Epithelial cell of esophagus (primary cell): ENCODE measurements at regions not wholly inside any gene's neighbourhood (a gene's known extent, or its start where the extent isn't known, plus 50 kb on each side); places are given as distances from the start of the nearest gene placed in this dataset.

Source experiments
- DNase-seq: peaks from one replicate; pipeline ENCODE4 v3.0.0; 2010; ENCODE audit warnings: low read depth
- H3K4me3 ChIP-seq: 2 replicates; pipeline ENCODE4 v1.5.1; 2011; ENCODE audit warnings: mild to moderate bottlenecking, low read length, control low read depth
- TF ChIP-seq, protein P1 (sequence below): IDR thresholded peaks from 2 replicates; pipeline ENCODE4 v1.5.1; 2011; ENCODE audit warnings: low read depth, mild to moderate bottlenecking, low read length, control low read depth, inconsistent platforms; ENCODE audit not compliant: insufficient read depth; ENCODE audit errors: missing control alignments

- TF ChIP-seq, protein P1, sequence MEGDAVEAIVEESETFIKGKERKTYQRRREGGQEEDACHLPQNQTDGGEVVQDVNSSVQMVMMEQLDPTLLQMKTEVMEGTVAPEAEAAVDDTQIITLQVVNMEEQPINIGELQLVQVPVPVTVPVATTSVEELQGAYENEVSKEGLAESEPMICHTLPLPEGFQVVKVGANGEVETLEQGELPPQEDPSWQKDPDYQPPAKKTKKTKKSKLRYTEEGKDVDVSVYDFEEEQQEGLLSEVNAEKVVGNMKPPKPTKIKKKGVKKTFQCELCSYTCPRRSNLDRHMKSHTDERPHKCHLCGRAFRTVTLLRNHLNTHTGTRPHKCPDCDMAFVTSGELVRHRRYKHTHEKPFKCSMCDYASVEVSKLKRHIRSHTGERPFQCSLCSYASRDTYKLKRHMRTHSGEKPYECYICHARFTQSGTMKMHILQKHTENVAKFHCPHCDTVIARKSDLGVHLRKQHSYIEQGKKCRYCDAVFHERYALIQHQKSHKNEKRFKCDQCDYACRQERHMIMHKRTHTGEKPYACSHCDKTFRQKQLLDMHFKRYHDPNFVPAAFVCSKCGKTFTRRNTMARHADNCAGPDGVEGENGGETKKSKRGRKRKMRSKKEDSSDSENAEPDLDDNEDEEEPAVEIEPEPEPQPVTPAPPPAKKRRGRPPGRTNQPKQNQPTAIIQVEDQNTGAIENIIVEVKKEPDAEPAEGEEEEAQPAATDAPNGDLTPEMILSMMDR, result no peak
- no peak for DNase-seq
Measured at GRCh38 chr20:60906555-60906954, 345.5 kb upstream of the CDH4 start.

DNA sequence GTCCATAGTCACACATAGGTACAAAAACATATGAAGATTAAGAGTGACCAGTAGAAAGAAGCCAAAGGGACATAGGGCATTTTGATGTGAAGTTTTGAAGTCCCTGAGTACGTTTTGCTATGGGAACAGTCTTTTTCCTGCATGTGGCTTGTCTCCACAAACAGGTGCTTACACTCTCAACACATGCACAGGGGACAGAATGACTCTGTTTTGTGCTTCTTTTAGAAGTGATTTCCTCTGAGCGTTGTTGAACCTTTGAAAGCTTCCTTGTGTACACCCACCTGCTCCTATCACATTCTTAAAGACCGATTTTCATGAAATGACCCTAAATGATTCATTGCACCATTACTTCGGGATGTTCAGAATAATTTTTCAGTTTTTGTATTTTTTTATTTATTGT, 338.8 kb upstream of the CDH4 start:
- TF ChIP-seq, protein P1, result no peak
- H3K4me3 ChIP-seq, result no peak overlapping the region
- DNase-seq, result no peak

More at GRCh38 chr20:60906555-60906954, 345.5 kb upstream of the CDH4 start:
- no peak overlapping the region for H3K4me3 ChIP-seq

DNA sequence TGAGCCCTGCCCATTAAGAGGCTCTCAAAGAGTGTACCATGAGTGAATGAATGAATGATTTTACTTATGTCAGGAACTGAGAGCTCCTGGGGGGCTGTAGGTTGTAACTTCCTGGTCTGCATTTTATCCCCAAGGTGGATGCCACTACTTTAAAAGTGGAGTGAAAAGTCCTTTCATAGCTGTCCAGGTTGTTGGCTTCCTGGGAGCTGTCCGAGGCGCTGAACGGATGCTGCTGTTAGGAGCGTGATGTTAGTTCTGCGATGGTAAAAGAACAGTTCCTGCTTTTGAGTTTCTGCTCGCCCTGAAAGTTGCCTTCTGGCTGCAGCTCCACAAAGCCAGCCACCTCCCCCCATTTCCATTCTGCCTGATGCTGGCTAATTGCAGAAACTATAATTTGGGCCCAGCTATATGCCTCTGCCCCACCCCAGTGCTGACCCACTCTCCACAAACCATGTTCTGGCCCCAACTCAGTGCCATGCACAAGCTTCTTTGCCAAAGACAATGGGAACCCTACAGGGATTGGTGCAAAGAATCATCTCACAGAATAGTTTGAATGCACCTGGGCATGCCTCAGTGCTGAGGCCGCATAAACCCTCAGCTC, 330.9 kb upstream of the CDH4 start:
- H3K4me3 ChIP-seq, result no peak overlapping the region
- no peak for DNase-seq
- TF ChIP-seq, protein P1, result no peak

- no peak overlapping the region for H3K4me3 ChIP-seq
- TF ChIP-seq, protein P1, result no peak
- DNase-seq, result no peak
Measured at GRCh38 chr20:60926831-60927230, 325.2 kb upstream of the CDH4 start.

DNA sequence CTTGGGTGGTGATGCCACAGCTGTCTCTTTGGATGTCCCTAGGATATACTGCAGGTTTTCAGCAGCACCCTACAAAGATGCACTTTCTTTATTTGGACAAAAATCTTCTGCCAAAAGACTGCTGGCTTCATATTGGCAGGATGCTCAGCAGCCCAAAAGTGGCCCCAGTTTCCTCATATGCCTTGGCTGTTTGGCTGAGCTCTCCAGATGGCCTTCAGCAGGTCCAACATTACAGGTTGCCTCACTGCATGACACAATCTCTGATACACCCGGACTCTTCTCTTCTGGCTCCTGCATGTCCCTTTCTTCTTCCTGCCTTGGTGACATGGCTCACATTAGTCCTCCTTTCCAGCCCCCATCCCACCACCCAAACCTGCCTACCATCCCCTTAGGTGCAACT, 323.7 kb upstream of the CDH4 start:
- TF ChIP-seq, protein P1, result no peak
- no peak overlapping the region for H3K4me3 ChIP-seq
- no peak for DNase-seq

GRCh38 chr20:60930023-60930790, 321.9 kb upstream of the CDH4 start:
- TF ChIP-seq, protein P1, result no peak
- DNase-seq, result no peak
- no peak overlapping the region for H3K4me3 ChIP-seq
